Stimulated activated CD8-positive, alpha-beta memory T cell treated with anti-CD3 and anti-CD28 coated beads, Interleukin-15, amount 100 ng/mL, for 48 hours (primary cell): ENCODE measurements at regions not wholly inside any gene's neighbourhood (a gene's known extent, or its start where the extent isn't known, plus 50 kb on each side); places are given as distances from the start of the nearest gene placed in this dataset.

Source experiments
- DNase-seq, 2 donors: peaks; one replicate each; pipeline ENCODE4 v3.0.0-alpha.2; 2020; ENCODE audit warnings: low read depth in 2 of 2

DNA sequence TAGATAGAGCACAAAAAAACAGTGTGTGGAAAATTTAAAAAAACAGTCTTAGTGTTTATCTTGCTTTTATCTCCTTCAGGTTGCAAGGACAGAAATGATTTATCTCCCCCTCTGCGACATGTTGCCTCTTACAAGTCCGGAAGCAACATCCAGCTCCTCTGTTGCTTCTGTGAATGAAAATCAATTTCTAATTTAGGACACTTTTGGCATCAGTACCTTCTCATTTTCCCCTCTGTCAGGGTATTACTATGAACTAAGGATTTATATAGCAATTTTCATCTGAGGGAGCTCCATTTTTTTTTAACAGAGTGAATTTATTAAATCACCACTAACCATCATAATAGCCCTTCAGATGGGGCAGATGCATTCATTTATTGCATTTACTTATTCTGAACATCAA, 116.6 kb upstream of the PLXNC1 start:
- no peak for DNase-seq

DNA sequence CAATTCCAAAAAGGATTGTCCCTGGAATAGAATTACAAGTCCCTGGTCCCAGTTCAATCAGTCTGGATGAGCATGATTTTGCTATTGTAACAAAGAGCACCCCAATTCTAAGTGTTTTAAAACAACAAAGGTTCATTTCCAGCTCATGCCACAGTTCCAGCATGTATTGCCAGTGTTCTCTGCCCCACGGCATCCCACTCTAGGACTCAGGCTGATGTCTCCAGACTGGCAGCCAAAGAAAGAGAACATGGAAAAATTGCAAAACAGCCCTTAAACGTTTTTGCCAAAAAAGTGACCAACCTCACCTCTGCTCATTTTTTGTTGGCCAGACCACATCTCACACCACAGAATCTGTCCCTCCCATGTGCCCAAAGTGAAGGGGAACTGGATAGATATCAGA, 116.0 kb upstream of the PLXNC1 start:
- no peak for DNase-seq

DNA sequence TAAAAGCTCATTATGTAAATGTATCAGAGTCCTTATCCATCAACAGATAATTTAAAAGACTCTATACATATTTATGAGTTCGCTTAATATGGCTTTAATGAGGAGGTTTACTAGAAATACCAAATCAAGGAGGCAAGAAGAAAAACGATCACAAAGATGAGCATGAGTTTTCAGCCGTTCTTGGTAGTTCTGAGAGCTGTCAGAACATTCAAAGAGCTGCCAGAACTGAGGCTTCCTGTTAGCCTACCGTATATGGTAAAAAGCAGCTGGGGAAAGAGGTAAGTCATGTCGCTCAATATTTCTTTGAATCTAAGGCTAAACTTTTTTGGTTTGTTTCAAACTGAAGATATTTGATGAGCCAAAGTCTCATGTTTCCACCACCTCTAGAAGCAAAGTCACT, 115.3 kb upstream of the PLXNC1 start:
- no peak for DNase-seq

DNA sequence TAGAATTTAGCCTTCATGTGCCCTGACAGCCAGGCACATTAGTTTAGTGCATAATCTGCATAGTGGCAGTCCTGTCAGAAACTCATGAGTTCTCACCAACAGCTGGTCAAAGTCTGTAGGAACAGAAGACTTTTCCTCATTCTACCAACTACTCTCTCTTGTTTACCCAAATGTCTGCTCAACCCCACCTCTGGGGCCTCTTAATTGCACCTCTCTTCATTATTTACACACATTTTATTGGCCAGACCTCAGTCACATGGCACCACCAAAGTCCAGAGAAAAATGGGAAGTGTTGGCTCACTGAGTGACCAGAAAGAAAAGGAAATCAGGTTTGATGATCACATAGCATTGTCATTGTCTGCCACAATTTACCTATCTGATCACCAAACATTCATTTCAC, 114.6 kb upstream of the PLXNC1 start:
- no peak for DNase-seq

DNA sequence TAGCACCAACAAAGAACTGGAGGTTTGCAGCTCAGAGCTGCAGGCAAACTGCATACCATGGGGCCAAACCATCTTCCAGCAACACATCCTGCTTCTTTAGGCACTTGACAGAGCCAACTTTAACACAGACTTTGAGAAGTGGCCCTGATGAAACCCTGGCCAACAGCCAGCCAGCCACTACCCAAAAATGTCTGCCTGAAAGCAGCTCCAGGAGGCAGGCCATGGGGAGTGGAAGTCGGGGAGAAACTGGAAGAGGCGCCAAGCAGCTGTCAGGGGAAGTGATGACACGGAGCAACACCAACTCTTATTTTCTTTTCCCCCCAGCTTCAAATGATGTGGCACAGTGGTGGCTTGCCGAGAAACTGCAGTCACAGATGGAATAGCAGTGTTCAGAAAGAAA, 110.9 kb upstream of the PLXNC1 start:
- no peak for DNase-seq

DNA sequence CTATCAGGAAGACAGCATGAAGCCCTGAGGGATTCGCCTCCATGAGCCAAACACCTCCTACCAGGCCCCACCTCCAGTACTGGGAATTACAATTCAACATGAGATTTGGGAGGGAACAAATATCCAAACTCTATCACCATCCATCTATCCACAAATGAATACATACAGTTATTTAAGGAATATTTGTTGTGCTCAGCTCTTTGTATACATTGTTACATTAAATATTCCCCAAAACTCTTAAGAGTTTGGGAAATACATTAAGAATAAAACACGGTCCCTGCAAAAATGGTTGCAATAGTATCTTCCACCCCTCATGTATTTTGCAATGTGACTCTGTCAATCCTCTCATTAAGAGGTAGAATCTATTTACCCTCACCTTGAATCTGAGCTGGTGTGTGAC, 109.8 kb upstream of the PLXNC1 start:
- DNase-seq = no peak

DNA sequence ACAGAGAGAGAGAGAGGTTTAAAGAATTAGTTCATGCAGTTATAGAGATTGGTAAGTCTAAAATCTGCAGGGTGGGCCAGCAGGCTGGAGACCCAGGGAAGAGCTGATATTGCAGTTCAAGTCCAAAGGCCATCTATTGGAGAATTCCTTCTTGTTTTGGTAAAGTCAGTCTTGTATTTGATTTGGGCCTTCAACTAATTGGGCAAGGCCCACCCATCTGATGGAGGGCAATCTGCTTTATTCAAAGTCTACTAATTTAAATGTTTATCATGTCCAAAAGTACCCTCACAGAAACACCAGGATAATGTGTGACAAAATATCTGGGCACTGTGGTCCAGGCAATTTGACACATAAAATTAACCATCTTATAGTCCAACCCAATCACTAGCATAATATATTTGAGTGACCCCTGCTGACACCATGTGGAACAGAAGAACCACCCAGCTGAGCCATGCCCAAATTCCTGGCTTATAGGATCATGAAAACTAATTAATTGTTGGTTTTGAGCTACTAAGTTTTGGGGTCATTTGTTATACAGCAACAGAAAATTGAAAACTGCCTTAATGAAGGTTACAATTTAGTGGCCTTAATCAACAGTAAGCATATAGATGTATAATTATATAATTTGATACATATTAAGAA, 109.1 kb upstream of the PLXNC1 start:
- DNase-seq = no peak

DNA sequence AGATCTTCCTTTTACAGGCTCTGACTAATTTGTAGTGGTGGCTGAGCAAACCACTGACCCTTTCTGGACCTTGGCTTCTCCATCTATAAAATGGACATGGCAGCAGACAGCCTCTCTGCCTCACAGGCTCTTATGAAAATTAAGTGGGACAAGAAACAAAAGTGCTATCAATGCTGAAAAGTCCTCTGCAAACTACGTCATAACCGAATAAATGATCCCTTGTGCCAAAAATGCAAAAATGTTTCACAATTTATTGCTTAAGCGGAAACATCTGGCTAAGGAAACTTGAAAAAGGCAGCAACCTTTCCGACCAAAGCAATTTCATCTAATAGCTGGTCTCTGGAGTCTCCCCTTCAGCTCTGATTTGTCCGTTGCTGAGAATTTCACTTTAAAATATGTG, 108.5 kb upstream of the PLXNC1 start:
- no peak for DNase-seq

DNA sequence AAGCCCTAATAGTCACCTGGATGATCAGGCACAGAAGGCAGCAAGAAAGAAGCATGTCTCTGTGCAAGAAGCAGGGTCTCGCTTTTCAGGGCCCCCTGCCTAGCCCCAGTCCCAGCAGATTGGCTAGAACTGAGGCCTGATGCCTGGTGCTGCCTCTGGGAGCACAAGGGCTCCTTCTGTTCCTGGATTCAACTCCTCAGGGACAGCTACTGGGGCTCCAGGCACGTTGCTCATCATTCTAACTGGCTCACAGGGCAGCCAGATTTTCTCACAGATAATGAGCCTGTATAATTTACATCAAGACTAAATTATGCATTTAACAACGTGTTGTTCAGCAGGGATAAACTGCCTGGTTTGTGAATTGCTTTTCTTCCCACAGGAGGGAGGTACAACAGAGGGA, 106.5 kb upstream of the PLXNC1 start:
- no peak for DNase-seq

DNA sequence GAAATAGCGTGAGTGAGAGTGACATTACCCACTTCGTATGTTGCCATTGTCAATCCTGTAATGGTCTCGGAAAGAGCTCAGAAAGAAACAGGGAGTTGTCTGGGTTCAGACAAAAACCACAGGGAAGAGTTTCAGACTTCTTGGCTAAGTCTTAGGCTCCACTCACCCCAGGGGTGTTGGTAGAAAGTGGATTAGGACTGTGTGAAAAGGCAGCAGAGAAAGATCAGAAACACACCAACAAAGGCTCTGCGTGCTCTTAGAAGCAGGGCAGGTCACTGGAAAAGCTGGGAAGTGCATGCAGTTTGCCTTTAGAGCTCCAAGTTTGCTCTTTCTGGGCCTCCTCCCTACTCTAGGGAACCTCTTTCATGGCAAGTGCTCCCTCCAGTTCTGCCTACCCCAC, 106.1 kb upstream of the PLXNC1 start:
- no peak for DNase-seq

DNA sequence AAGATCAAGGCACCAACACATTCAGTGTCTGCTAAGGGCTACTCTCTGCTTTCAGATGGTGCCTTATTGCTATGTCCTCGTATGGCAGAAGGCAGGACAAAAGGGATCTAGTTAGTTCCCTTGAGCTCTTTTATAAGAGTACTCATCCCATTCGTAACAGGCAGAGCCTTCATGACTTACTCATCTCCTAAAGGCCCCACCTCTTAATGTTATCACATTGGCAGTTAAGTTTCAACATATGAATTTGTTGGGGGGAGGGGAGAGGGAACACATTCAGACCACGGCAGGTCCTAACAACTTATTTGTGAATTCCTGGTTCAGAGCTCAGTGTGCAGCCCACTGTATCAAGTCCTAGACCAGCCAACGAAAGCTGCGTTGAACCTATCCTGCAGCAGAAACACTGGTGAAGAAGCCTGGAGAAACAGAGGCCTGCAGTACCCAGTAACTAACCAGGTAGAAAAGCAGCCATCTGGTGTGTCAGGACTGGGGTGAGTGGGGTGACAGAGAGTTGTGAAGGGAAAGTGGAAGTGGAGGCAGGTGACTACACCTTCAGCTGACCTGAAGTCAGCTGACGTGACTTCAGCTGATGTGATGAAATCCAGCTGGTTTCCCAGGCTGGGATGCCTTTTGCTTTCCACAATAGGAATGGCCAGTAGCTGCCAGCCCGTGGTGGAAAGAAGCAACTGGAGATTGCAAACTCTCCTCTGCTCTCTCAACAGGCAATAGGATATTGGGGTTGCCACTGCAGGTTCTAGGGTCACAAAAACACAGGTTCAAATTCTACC, 101.6 kb upstream of the PLXNC1 start:
- no peak for DNase-seq

DNA sequence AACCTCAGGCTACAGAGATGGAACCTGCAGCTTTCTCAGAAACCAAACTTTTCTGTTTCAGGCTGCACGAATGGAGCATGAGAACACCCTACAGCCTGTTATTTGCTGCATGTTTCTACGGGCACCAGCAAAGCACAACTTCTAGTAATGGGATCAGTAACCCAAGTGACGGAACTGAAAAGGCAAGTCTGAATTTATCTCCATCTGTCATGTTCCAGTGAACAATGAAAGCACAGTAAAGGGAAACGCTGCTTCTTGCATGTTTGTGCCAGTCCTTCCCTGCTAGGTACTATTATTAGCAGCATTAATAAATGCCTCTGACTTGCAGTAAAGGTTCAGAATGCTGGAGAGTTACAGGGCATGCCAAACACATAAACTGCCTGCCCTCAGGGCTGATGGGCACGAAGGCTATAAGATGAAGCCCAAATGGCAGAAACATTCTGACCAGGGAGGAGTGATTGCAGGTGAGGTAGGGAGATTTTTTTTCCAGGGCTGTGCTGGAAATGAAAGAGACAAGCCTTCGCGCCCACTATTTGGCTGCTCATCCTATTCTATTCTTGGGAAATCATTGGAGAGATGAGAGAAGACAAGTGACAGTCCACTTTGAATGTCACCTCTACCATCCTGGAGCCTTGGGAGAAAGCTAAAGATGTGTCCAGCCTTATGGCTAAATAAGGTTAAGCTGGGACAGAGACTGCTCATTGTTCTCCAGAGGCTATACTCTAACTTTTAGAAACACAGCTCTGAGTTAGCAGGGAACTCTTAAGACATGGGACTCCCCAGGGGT, 100.4 kb upstream of the PLXNC1 start:
- DNase-seq = no peak

DNA sequence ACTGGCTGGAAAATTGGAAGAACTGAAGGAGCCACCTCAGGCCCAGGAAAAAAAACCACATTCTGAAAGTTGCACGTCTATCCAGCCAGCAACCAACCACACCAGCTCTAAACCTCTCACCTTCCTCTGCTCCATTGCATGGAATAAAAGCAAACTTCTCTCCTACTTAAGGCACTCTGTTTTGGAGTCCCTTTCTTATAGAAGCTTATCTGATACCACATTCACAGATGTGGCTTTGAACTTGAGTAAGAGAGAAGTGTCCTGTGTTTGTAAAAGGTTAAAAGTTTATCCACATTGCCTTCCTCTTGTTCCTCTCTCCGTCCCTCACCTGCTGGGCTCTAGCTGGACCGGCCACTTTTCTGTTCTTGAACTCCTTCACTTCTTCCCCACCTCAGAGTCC, 99.6 kb upstream of the PLXNC1 start:
- no peak for DNase-seq

DNA sequence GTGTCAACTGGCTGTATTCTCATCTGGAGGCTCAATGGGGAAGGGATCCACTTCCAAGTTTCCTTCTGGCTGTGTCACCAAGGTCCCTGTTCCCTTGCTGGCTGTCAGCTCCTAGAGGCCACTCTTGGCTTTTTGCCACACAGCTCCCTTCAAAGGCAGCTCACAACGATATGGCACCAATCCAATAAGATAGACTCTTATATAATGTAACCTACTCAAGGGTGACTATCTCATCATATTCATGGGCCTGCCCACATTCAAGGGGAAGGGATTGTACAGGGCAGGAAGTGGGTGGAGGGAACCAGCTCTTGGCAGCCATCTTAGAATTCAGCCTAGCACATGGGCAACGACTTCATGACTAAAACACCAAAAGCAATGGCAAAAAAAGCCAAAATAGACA, 98.7 kb upstream of the PLXNC1 start:
- no peak for DNase-seq

DNA sequence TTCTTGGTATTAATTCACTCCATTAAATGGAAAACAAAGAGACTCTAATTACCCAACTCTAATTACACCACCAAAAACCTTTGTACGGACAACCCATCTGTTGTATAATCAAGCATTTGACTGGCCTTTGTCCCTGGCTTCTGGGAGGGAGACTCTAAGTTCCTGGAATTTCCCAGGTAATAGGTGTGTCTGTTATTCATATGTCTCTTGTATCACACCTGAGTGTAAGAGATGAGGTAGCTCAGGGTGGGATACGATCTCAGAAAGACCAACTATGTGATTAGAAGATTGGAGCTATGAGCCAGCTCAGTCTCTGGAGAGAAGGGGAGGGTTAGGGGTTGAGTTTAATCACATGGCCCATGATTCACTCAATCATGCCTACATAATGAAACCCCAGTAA, 94.7 kb upstream of the PLXNC1 start:
- DNase-seq = no peak

DNA sequence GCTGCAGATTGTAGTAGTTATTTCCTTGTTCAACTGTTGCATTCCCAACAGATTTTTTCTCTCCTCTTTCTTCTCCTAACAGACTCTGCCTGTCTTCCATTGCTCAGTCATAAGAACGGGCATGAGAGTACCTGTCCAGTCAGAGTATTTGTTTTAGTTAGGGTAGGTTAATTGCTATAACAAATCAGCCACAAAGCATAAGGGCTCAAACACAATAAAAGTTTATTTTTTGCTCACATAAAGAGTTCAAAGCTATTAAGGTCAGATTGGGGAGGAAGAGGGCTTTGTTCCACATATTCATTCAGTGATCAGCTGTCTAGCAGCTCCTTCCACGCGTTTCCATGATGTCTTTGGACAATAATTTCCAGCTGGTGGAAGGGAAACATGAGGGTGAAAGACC, 92.8 kb upstream of the PLXNC1 start:
- DNase-seq = no peak

DNA sequence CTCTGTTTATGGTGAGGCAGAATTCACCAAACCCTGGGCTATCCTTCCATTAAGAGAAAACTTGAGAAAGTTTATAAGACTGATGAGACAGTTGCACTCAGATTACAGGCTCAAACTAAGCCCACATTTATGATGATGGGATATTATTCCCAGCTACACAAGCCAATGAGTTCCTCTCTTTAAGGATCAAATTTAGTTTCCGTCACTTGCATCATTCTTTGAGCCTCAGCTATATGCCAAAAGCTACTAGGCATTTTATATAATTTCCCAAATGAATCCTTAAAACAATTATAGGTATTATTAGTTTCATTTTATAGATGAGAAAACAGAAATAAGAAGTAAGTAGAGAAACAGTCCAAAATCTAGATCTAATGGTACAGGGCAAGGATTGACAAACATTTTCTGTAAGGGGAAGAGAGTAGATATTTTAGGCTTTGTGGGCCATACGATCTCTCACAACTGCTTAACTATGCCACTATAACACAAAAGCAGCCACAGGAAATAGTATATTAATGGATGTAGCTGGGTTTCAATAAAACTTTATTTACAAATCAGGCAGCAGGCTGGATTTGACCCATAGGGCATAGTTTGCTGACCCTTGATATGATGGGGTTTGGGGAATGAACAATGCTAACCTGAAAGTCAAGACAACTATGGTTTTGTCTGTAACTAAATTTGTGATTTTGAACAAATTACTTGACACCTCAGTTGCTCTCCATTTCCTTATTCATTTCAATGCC, 91.8 kb upstream of the PLXNC1 start:
- DNase-seq = no peak

DNA sequence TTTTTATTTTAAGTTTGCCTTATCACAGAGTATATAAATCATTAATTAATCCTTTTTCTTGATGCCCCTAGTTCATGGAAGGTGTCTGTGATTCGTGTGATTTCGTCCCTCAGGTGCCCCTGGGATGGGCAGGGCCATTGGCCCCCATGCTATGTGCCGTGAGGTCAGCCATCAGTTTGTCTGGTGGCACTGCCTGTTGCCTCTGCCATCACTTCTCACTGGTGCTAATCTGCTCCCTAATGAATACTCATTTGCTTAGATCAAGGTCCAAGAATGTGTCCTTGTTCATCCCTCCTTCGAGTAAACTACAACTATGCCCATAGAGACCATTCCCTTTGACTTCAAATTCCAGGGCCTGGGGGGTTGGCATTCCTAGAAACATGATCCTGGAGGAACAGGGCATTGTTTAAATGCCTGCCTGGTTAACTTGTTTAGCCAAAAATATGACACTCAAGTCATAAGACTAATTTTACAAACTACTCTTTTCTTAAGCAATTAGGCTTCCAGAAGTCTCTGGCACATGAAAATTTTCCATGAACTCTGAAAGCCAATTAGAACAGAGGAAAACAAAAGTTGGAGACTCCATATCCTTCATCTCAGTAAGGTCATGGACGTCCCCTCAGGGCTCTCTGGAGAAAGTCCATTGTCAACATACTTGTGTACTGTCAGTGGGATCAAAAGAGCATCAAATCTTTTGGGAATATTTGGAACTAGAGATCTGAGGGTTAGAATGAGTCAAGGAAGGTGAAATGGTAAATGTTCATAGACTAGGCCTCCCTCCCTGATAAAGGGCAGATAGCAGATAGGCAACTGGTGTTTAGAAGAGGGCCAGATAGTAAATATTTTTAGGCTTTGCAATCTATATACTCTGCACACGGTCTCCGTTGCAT, 90.9 kb upstream of the PLXNC1 start:
- no peak for DNase-seq

DNA sequence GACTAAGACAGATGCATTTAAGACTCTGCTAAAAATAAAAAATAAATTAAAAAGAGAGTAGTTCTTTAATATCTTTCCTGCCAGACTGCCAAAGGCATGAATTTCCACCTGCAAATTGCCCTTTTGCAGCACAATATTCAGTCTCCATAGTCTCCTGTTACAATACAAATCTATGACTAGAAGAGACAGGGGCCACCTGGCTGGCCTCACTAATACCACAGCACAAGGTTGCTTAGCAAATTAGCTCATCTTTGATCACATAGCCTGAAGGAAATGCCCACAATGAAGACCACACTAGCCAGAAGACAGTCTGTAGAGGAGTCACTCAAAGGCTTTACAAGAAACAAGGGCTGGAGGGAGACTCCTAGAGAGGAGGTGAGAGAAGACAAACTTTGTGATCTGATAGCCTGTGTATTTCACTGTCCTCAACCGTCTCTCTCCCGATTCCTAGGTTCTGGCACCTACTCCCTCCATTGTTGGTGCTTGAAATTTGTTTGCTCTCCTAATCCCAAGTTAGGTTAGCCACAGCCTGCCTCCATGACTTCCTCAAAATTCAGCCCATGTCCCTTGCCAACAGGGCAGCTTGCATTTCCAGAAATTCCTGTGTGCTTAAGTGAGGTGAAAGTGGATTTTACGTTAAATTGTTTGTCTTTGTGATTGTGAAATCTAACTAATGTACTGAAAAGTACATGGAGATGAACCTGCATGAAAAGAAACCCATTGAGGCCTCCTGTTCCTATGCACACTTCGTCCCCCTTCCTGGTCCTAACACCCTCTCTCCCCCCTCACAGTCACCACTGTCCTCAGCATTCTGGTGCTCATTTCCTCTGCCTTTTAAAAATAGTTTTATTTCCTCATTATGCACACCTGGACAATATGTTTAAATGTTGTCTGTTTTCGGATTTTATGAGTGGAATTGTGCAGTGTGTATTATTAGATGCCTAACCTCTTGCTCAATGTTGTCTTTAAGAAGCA, 88.7 kb upstream of the PLXNC1 start:
- DNase-seq = no peak

DNA sequence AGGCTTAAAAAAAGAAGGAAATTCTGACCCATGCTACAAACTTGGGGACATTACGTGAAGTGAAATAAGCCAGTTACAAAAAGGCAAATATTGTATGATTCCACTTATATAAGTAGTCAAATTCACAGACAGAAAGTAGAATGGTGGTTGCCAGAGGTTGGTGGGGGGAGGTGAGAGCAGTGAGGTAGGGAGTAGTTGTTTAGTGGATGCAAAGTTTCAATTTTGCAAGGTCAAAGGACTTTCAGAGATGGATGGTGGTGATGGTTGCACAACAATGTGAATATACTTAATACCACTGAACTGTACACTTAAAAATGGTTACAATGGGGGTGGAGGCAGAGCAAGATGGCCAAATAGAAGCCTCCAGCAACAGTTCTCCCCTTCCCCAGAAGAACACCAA, 86.2 kb upstream of the PLXNC1 start:
- DNase-seq = no peak
